ENCODE measurements at regions not wholly inside any gene's neighbourhood (a gene's known extent, or its start where the extent isn't known, plus 50 kb on each side); places are given as distances from the start of the nearest gene placed in this dataset.

DNA sequence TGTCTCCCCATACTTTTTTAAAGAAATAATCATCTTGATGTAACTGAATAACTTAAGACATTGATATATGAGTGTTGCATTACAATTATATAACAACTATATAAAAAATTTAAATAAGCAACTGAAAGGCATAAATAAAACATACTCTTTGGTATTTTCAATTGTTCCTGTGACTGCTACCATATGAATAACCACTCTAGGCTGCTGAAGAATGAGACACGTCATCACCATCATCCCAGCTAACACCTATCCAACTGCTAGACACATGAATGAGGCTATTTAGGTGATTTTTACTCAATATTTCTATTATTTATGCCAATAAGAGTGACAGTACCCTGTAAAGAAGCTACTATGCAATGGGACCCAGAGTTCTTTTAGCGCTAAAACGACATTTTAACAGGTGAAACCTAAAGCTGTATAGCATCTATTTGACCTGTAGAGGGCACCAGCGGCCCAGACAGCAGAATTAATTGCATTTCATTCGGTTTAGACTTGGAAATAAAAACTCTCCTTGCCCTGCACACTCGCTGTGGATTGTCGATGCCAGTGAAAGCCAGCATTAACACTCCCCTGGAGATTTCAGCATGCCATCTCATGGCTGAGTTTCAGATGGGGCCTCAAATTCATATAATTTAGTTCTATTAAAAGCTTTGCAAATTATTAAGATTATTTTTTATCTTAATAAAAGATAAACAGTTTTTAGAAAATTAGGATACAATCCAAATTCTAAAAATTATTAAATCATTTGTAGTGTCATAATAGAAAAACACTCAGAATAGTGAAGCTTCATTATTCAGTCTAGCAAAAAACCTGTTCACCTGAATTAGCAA lies 89.4 kb upstream of the MAP2 start:
- CTCF ChIA-PET (ENCODE audit: partially characterized antibody), result interaction anchor here (0.6 to 4.2 kb wide), 62 partner anchors 10 to 935 kb away, joined by 3 to 31 read pairs (median 4); partner anchors contain the start of genes MAP2 and PTH2R
- Histone ChIP-seq H3K4ac (replicated peaks; ENCODE audit: insufficient read length, low read depth, low read length) (no peak overlapping the region), H3K9ac (replicated peaks in 1 of 4; ENCODE audit: extremely low read depth in 1 of 4, low read depth in 3 of 4, low read length in 3 of 4) (no peak overlapping the region), H3K23ac (ENCODE audit: insufficient read length) (no peak overlapping the region), H3K27ac (ENCODE audit: low read depth, low read length) (no peak overlapping the region), H3K23me2 (ENCODE audit: low read depth, low read length) (no peaks in the 10 kb centered on the region), H3K14ac (ENCODE audit: insufficient read length) (no peak overlapping the region), H2BK15ac (ENCODE audit: low read length) (no peak overlapping the region), H2BK120ac (replicated peaks; ENCODE audit: low read depth, low read length) (no peak overlapping the region), H2AFZ (ENCODE audit: low read length) (no peak overlapping the region), H3K4me1 (replicated peaks in 1 of 4; ENCODE audit: control insufficient read depth in 3 of 4, insufficient read depth in 4 of 4, low read length in 3 of 4) (no peaks in the 10 kb centered on the region), H3K9me3 (ENCODE audit: insufficient read depth in 2 of 2, low read depth in 1 of 2, low read length in 1 of 2) (no peaks in the 10 kb centered on the region), H4K91ac (replicated peaks; ENCODE audit: insufficient read length, low read length) (no peak overlapping the region), H4K8ac (ENCODE audit: extremely low read depth, insufficient read depth, low read length) (no peak overlapping the region), H2BK5ac (ENCODE audit: low read depth, low read length) (no peak overlapping the region), H3K4me3 (ENCODE audit: extremely low read depth in 1 of 4, insufficient read depth in 2 of 4, low read depth in 3 of 4, low read length in 4 of 4) (no peak overlapping the region), H3K79me2 (ENCODE audit: control insufficient read depth in 1 of 2, insufficient read depth in 2 of 2, low read length in 2 of 2) (no peaks in the 10 kb centered on the region), H3K56ac (replicated peaks; ENCODE audit: insufficient read length, low read depth, low read length) (no peak overlapping the region), H3K27me3 (replicated peaks in 1 of 4; ENCODE audit: control insufficient read depth in 3 of 4, extremely low read depth in 1 of 4, insufficient read depth in 3 of 4, low read length in 3 of 4) (no peaks in the 10 kb centered on the region), H3K36me3 (ENCODE audit: control insufficient read depth in 2 of 4, insufficient read depth in 4 of 4, low read length in 3 of 4) (no peaks in the 10 kb centered on the region), H3K4me2 (ENCODE audit: insufficient read depth in 1 of 2, low read depth in 2 of 2, low read length in 2 of 2) (no peak overlapping the region), H2BK12ac (ENCODE audit: low read depth, low read length) (no peak overlapping the region), H2BK20ac (ENCODE audit: low read length) (no peak overlapping the region), H3K79me1 (ENCODE audit: low read depth, low read length) (no peaks in the 10 kb centered on the region), H3K18ac (ENCODE audit: extremely low read depth, low read length) (no peak overlapping the region), H4K20me1 (replicated peaks in 1 of 2; ENCODE audit: control insufficient read depth in 1 of 2, insufficient read depth in 2 of 2, low read length in 2 of 2) (no peaks in the 10 kb centered on the region), H2AK5ac (ENCODE audit: low read depth, low read length) (no peak overlapping the region), H4K5ac (ENCODE audit: insufficient read length, low read depth, low read length) (no peak overlapping the region)
- POLR2A ChIA-PET (ENCODE audit: partially characterized antibody), result no interaction called here
- FAIRE-seq (peak; percentile 84), DNase-seq (ENCODE audit: low read depth in 1 of 2, low spot score in 2 of 2) (peak in 1 of 2 experiments; percentile 61)
- peak in 2 of 3 experiments; percentile 81 to 83; a peak in 3 of 4 replicates for TF ChIP-seq CTCF (IDR thresholded peaks at IDR 0.05; ENCODE audit: control extremely low read depth in 1 of 3, insufficient read depth in 1 of 3, low read depth in 1 of 3, low read length in 3 of 3)
- TF ChIP-seq PHF8 (conservative IDR thresholded peaks at IDR 0.05; ENCODE audit: low read depth, low read length), result no peak
- peak; percentile 93 to 94 for TF ChIP-seq RAD21 (IDR thresholded peaks at IDR 0.05 in 1 of 2, conservative IDR thresholded peaks at IDR 0.05 in 1 of 2; ENCODE audit: low read depth in 2 of 2, low read length in 2 of 2)
- WGBS, 2 experiments (ENCODE audit: extremely low coverage in 1 of 2, insufficient coverage in 1 of 2, insufficient read length in 1 of 2, insufficient replicate concordance in 2 of 2, low coverage in 1 of 2, low lambda C conversion rate in 2 of 2, missing lambda C conversion rate in 1 of 2), result 15% methylated on average over 7 of the region's 7 CpGs; no CpG with 5 or more reads in 1 of the 2 experiments
